ENCODE measurements at regions not wholly inside any gene's neighbourhood (a gene's known extent, or its start where the extent isn't known, plus 50 kb on each side); places are given as distances from the start of the nearest gene placed in this dataset.

GRCh38 chr2:228703152-228703551, 521.7 kb upstream of the SPHKAP start:
- TF ChIP-seq CTCF (IDR thresholded peaks at IDR 0.05): no peak
- TF ChIP-seq EP300 (IDR thresholded peaks at IDR 0.05): no peak
- no peak for TF ChIP-seq POLR2A (IDR thresholded peaks at IDR 0.05)
- no peak for TF ChIP-seq POLR2AphosphoS5 (IDR thresholded peaks at IDR 0.05)

Measured in sigmoid colon (tissue), 4 donors.